PFSK-1 (cell line): ENCODE measurements at regions not wholly inside any gene's neighbourhood (a gene's known extent, or its start where the extent isn't known, plus 50 kb on each side); places are given as distances from the start of the nearest gene placed in this dataset.

ENCODE experiments used
- POLR2AphosphoS5 ChIP-seq: IDR thresholded peaks from 2 replicates; pipeline ENCODE4 v1.6.1; 2012; ENCODE audit warnings: low read depth, mild to moderate bottlenecking, control low read depth, low read length, moderate library complexity
- SIN3A ChIP-seq: IDR thresholded peaks from 2 replicates; pipeline ENCODE4 v1.6.1; 2012; ENCODE audit warnings: mild to moderate bottlenecking, low read length, moderate library complexity, borderline replicate concordance; ENCODE audit not compliant: insufficient read depth
- TAF1 ChIP-seq: IDR thresholded peaks from 2 replicates; pipeline ENCODE4 v1.6.1; 2012; ENCODE audit warnings: low read length, control low read depth, borderline replicate concordance; ENCODE audit not compliant: insufficient read depth

- no peak for TF ChIP-seq POLR2AphosphoS5
- TF ChIP-seq SIN3A, result no peak
- no peak for TF ChIP-seq TAF1
These were observed 2371.8 kb upstream of the ACO1 start for GRCh38 chr9:30012622-30013021.
